Panc1 (cell line): ENCODE measurements at regions not wholly inside any gene's neighbourhood (a gene's known extent, or its start where the extent isn't known, plus 50 kb on each side); places are given as distances from the start of the nearest gene placed in this dataset.

Experiments used
- ATAC-seq: fragments of 200-7000 bp; cut with Tn5 transposase; 2 replicates; pipeline ENCODE4 v1.9.1; 2020; ENCODE audit warnings: mild to moderate bottlenecking, moderate library complexity
- BruUV-seq: library from RNA; stranded (reverse); fragments of 400-500 nt; replicated peaks from 2 replicates; lab custom pipeline; 2021; lab: Mats Ljungman, UMichigan
- CTCF ChIA-PET: fragments of 300-600 bp; sonication (Branson Sonifier 250); formaldehyde crosslinking; loops from one replicate; lab custom pipeline; 2022; ENCODE audit warnings: antibody characterized with exemption; lab: Charles Lee
- POLR2A ChIA-PET: fragments of 300-600 bp; sonication (Branson Sonifier 250); formaldehyde crosslinking; loops from one replicate; lab custom pipeline; 2022; ENCODE audit warnings: antibody characterized with exemption; lab: Charles Lee
- DNase-seq: peaks from one replicate; pipeline ENCODE4 v3.0.0-alpha.2; 2010; ENCODE audit warnings: low read depth, low spot score
- H3K27ac ChIP-seq: 2 replicates; pipeline ENCODE4 v1.5.1; 2011; ENCODE audit warnings: mild to moderate bottlenecking, low read length, inconsistent platforms
- H3K27me3 ChIP-seq: fragments of 200-500 bp; sonication (Bioruptor generic); 2 replicates; pipeline ENCODE4 v1.6.0; 2014; ENCODE audit warnings: low read length, inconsistent platforms; ENCODE audit not compliant: control insufficient read depth, insufficient read depth
- H3K36me3 ChIP-seq: fragments of 200-500 bp; sonication (Bioruptor generic); 2 replicates; pipeline ENCODE4 v1.5.1; 2014; ENCODE audit warnings: inconsistent platforms, mild to moderate bottlenecking, low read length, moderate library complexity; ENCODE audit not compliant: control insufficient read depth, insufficient read depth
- H3K4me1 ChIP-seq: 2 replicates; pipeline ENCODE4 v1.5.1; 2011; ENCODE audit warnings: inconsistent platforms, mild to moderate bottlenecking, low read length, moderate library complexity; ENCODE audit not compliant: control insufficient read depth, insufficient read depth
- H3K4me3 ChIP-seq, 2 experiments: 2 replicates each; pipeline ENCODE4 v1.5.1; 2011 to 2012; ENCODE audit warnings: low read depth in 2 of 2, low read length in 2 of 2, mild to moderate bottlenecking in 2 of 2, inconsistent platforms in 1 of 2, moderate library complexity in 1 of 2
- H3K9me3 ChIP-seq: fragments of 200-500 bp; sonication (Bioruptor generic); 2 replicates; pipeline ENCODE4 v1.5.1; 2014; ENCODE audit warnings: low read depth, mild to moderate bottlenecking, inconsistent platforms, low read length, moderate library complexity; ENCODE audit not compliant: control insufficient read depth, insufficient read depth
- POLR2AphosphoS5 ChIP-seq: IDR thresholded peaks from 2 replicates; pipeline ENCODE4 v1.6.1; 2012; ENCODE audit warnings: mild to moderate bottlenecking, low read depth, low read length, moderate library complexity
- SIN3A ChIP-seq: IDR thresholded peaks from 2 replicates; pipeline ENCODE4 v1.6.1; 2012; ENCODE audit warnings: low read depth, mild to moderate bottlenecking, low read length, moderate library complexity, borderline replicate concordance; ENCODE audit not compliant: insufficient read depth
- TCF7L2 ChIP-seq: IDR thresholded peaks from 2 replicates; pipeline ENCODE4 v1.6.1; 2011; ENCODE audit warnings: mild to moderate bottlenecking, low read depth, low read length, inconsistent platforms
- in situ Hi-C: cut with HindIII; loops from 2 replicates; pipeline ENCODE4 v1.10.0; 2016; ENCODE audit warnings: low sequenced_read_pairs, low pct_unique_long_range_greater_than_20kb
- intact Hi-C: fragments of 100-400 bp; cut with micrococcal nuclease; formaldehyde crosslinking; loops from one replicate; pipeline ENCODE4 v1.10.0; 2022; ENCODE audit not compliant: unreplicated experiment
- TF ChIP-seq, protein P1 (sequence below), 2 experiments: IDR thresholded peaks; 2 replicates each; pipeline ENCODE4 v1.6.1; 2011 to 2012; ENCODE audit warnings: low read depth in 2 of 2, control low read depth in 1 of 2, low read length in 1 of 2, mild to moderate bottlenecking in 1 of 2, moderate library complexity in 1 of 2; ENCODE audit not compliant: insufficient read depth in 1 of 2
- TF ChIP-seq, protein P2 (sequence below): fragments of 450-650 bp; IDR thresholded peaks from 2 replicates; pipeline ENCODE4 v1.5.1; 2017; ENCODE audit warnings: mild to moderate bottlenecking

DNA sequence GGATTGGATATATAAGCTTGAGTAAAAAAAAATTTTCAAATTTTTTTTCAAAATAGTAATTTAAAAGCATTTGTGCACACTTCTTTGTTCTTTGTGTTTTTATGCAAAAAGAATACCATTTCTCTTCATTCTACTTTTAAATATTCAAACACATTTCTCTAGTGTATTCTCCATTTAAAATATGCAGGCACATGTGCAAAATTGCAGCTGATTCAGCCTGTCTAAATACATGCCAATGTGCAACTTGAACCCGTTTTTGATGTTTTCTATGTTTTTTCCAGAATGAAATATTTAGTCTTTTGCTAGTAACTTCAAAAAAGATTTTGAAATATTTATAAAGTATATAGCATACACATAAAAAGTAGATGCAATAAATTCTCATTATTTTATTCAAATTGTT is 411.8 kb downstream of the MMUT start:
- Histone ChIP-seq H3K27me3 (no peaks in the 10 kb centered on the region), H3K9me3 (no peaks in the 10 kb centered on the region), H3K4me3 (no peak overlapping the region), H3K36me3 (no peaks in the 10 kb centered on the region), H3K4me1 (no peaks in the 10 kb centered on the region), H3K27ac (no peak overlapping the region)
- TF ChIP-seq SIN3A (no peak), TCF7L2 (no peak), POLR2AphosphoS5 (no peak)
- TF ChIP-seq, protein P1, sequence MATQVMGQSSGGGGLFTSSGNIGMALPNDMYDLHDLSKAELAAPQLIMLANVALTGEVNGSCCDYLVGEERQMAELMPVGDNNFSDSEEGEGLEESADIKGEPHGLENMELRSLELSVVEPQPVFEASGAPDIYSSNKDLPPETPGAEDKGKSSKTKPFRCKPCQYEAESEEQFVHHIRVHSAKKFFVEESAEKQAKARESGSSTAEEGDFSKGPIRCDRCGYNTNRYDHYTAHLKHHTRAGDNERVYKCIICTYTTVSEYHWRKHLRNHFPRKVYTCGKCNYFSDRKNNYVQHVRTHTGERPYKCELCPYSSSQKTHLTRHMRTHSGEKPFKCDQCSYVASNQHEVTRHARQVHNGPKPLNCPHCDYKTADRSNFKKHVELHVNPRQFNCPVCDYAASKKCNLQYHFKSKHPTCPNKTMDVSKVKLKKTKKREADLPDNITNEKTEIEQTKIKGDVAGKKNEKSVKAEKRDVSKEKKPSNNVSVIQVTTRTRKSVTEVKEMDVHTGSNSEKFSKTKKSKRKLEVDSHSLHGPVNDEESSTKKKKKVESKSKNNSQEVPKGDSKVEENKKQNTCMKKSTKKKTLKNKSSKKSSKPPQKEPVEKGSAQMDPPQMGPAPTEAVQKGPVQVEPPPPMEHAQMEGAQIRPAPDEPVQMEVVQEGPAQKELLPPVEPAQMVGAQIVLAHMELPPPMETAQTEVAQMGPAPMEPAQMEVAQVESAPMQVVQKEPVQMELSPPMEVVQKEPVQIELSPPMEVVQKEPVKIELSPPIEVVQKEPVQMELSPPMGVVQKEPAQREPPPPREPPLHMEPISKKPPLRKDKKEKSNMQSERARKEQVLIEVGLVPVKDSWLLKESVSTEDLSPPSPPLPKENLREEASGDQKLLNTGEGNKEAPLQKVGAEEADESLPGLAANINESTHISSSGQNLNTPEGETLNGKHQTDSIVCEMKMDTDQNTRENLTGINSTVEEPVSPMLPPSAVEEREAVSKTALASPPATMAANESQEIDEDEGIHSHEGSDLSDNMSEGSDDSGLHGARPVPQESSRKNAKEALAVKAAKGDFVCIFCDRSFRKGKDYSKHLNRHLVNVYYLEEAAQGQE (IDR thresholded peaks at IDR 0.05; ENCODE audit: insufficient read depth in 1 of 2, low read depth in 2 of 2, low read length in 1 of 2) = no peak
- TF ChIP-seq, protein P2, sequence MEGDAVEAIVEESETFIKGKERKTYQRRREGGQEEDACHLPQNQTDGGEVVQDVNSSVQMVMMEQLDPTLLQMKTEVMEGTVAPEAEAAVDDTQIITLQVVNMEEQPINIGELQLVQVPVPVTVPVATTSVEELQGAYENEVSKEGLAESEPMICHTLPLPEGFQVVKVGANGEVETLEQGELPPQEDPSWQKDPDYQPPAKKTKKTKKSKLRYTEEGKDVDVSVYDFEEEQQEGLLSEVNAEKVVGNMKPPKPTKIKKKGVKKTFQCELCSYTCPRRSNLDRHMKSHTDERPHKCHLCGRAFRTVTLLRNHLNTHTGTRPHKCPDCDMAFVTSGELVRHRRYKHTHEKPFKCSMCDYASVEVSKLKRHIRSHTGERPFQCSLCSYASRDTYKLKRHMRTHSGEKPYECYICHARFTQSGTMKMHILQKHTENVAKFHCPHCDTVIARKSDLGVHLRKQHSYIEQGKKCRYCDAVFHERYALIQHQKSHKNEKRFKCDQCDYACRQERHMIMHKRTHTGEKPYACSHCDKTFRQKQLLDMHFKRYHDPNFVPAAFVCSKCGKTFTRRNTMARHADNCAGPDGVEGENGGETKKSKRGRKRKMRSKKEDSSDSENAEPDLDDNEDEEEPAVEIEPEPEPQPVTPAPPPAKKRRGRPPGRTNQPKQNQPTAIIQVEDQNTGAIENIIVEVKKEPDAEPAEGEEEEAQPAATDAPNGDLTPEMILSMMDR = no peak
- CTCF ChIA-PET = no interaction called here
- ATAC-seq (no peak), DNase-seq (no peak)
- in situ Hi-C loops = no loop called here
- BruUV-seq = no TSS peak
- intact Hi-C loops = no loop called here
- POLR2A ChIA-PET = no interaction called here

DNA sequence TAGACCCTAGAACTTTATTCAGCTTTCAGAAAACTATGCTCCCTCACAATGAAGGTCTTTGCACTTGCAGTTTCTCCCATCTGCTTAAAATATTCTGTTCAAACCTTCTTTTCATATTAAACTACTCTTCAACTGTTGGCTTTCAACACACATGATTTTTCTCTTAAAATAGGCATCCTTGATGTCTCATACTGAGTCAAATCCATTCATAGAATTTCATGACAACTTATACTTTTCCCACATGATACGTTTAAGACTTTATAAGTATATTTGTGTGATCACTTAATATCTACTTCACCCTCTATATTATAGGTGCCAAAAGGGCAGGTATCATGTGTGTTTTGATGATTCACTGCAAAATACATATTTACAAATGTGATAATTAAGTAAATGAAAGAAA is 412.5 kb downstream of the MMUT start:
- CTCF ChIA-PET = no interaction called here
- ATAC-seq (no peak), DNase-seq (no peak)
- in situ Hi-C loops = no loop called here
- intact Hi-C loops = no loop called here
- Histone ChIP-seq H3K27ac (no peak overlapping the region), H3K27me3 (no peaks in the 10 kb centered on the region), H3K9me3 (no peaks in the 10 kb centered on the region), H3K4me3 (no peak overlapping the region), H3K4me1 (no peaks in the 10 kb centered on the region), H3K36me3 (no peaks in the 10 kb centered on the region)
- no TSS peak for BruUV-seq
- TF ChIP-seq SIN3A (no peak), POLR2AphosphoS5 (no peak), TCF7L2 (no peak)
- TF ChIP-seq, protein P1 (IDR thresholded peaks at IDR 0.05; ENCODE audit: insufficient read depth in 1 of 2, low read depth in 2 of 2, low read length in 1 of 2) = no peak
- TF ChIP-seq, protein P2 = no peak
- POLR2A ChIA-PET = no interaction called here
